K562 (cell line): ENCODE measurements at regions not wholly inside any gene's neighbourhood (a gene's known extent, or its start where the extent isn't known, plus 50 kb on each side); places are given as distances from the start of the nearest gene placed in this dataset.

Experiments used
- CEBPB ChIP-seq: fragments of 450-650 bp; IDR thresholded peaks from 2 replicates; pipeline ENCODE4 v1.6.1; 2016; ENCODE audit warnings: missing genetic modification characterization, missing compliant biosample characterization
- EZH2 ChIP-seq: IDR thresholded peaks from 2 replicates; pipeline ENCODE4 v1.6.1; 2012; ENCODE audit warnings: low read depth, mild to moderate bottlenecking, inconsistent platforms, low read length, borderline replicate concordance
- NONO ChIP-seq, 2 experiments: fragments of 200-400 bp in 1 of 2; fragments of 450-650 bp in 1 of 2; formaldehyde crosslinking in 1 of 2; IDR thresholded peaks; 2 replicates each; pipeline ENCODE4 v1.6.1; 2017; ENCODE audit warnings: low read depth in 2 of 2, mild to moderate bottlenecking in 2 of 2, moderate library complexity in 2 of 2, low read length in 1 of 2
- ZNF354B ChIP-seq: fragments of 250-450 bp; sonication (Bioruptor Pico); IDR thresholded peaks from 2 replicates; pipeline ENCODE4 v1.4.0; 2020
- ZNF57 ChIP-seq: fragments of 450-650 bp; formaldehyde crosslinking; IDR thresholded peaks from 2 replicates; pipeline ENCODE4 v1.4.0; 2020; ENCODE audit warnings: mild to moderate bottlenecking, moderate library complexity
- TF ChIP-seq, protein P1 (sequence below), 3 experiments: IDR thresholded peaks in 2 of 3; conservative IDR thresholded peaks in 1 of 3; 2 replicates each; pipeline ENCODE4 v1.5.1; 2011 to 2012; ENCODE audit warnings: low read length in 3 of 3, mild to moderate bottlenecking in 3 of 3, control low read depth in 2 of 3, improper control_type of control experiment in 1 of 3, inconsistent platforms in 1 of 3, low read depth in 1 of 3, mixed read lengths in 1 of 3, moderate library complexity in 1 of 3; ENCODE audit not compliant: insufficient read depth in 2 of 3

DNA sequence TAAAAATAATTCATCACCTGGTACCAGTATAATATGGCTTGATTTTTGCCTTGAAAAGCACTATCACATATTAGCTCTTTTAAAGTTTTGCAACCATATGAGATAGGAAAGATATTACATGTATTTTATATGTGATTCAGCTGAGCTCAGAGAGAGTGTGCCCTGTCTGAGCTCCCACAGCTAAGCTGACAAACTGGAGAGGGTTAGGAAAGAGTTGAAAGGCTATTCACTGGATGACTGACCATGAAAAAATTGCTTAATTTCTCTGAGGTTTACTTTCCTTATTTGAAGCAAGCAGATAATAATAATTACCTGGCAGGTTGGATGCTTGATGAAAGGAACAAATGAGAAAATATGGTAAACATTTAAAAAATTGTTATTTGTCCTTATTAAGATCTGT lies 97.4 kb upstream of the CCDC80 start:
- TF ChIP-seq ZNF57 (no peak), ZNF354B (CRISPR knock-in tag) (no peak), EZH2 (no peak), NONO (IDR thresholded peaks at IDR 0.05; ENCODE audit: low read depth in 2 of 2, low read length in 1 of 2) (no peak), CEBPB (tag) (no peak)
- TF ChIP-seq, protein P1, sequence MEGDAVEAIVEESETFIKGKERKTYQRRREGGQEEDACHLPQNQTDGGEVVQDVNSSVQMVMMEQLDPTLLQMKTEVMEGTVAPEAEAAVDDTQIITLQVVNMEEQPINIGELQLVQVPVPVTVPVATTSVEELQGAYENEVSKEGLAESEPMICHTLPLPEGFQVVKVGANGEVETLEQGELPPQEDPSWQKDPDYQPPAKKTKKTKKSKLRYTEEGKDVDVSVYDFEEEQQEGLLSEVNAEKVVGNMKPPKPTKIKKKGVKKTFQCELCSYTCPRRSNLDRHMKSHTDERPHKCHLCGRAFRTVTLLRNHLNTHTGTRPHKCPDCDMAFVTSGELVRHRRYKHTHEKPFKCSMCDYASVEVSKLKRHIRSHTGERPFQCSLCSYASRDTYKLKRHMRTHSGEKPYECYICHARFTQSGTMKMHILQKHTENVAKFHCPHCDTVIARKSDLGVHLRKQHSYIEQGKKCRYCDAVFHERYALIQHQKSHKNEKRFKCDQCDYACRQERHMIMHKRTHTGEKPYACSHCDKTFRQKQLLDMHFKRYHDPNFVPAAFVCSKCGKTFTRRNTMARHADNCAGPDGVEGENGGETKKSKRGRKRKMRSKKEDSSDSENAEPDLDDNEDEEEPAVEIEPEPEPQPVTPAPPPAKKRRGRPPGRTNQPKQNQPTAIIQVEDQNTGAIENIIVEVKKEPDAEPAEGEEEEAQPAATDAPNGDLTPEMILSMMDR (IDR thresholded peaks at IDR 0.05 in 2 of 3, conservative IDR thresholded peaks at IDR 0.05 in 1 of 3; ENCODE audit: insufficient read depth in 2 of 3, low read depth in 1 of 3, low read length in 3 of 3), result no peak
